GM20000 (cell line): ENCODE measurements at regions not wholly inside any gene's neighbourhood (a gene's known extent, or its start where the extent isn't known, plus 50 kb on each side); places are given as distances from the start of the nearest gene placed in this dataset.

Experiments
- DNase-seq: peaks from one replicate; pipeline ENCODE4 v3.0.0; 2012; ENCODE audit warnings: low spot score
- CTCF ChIP-seq: IDR thresholded peaks from 2 replicates; pipeline ENCODE4 v1.5.1; 2012; ENCODE audit warnings: mild to moderate bottlenecking, control low read depth; ENCODE audit errors: extremely low read depth, missing control alignments

GRCh38 chr3:182233405-182233804 lies 521.7 kb downstream of the SOX2 start:
- no peak for TF ChIP-seq CTCF
- no peak for DNase-seq

- no peak for TF ChIP-seq CTCF
- no peak for DNase-seq
These were observed 522.2 kb downstream of the SOX2 start for GRCh38 chr3:182233957-182234356.

GRCh38 chr3:182234881-182235280 lies 523.2 kb downstream of the SOX2 start:
- DNase-seq, result no peak

GRCh38 chr3:182235504-182235903 lies 523.8 kb downstream of the SOX2 start:
- no peak for DNase-seq
- TF ChIP-seq CTCF, result no peak

More at GRCh38 chr3:182234881-182235280, 523.2 kb downstream of the SOX2 start:
- no peak for TF ChIP-seq CTCF

- DNase-seq, result no peak
- TF ChIP-seq CTCF, result no peak
These were observed 526.4 kb downstream of the SOX2 start for GRCh38 chr3:182238126-182238525.

GRCh38 chr3:182239316-182239715 lies 527.6 kb downstream of the SOX2 start:
- no peak for DNase-seq
- TF ChIP-seq CTCF, result no peak

- no peak for TF ChIP-seq CTCF
- no peak for DNase-seq
These were observed 528.7 kb downstream of the SOX2 start for GRCh38 chr3:182240474-182240873.

- TF ChIP-seq CTCF, result no peak
- no peak for DNase-seq
These were observed 529.6 kb downstream of the SOX2 start for GRCh38 chr3:182241196-182241765.
